Activated CD8-positive, alpha-beta memory T cell treated with anti-CD3 and anti-CD28 coated beads, Interleukin-2, amount 50 U/mL, for 4 hours (primary cell): ENCODE measurements at regions not wholly inside any gene's neighbourhood (a gene's known extent, or its start where the extent isn't known, plus 50 kb on each side); places are given as distances from the start of the nearest gene placed in this dataset.

ENCODE experiments used
- DNase-seq: peaks from one replicate; pipeline ENCODE4 v3.0.0-alpha.2; 2020

DNA sequence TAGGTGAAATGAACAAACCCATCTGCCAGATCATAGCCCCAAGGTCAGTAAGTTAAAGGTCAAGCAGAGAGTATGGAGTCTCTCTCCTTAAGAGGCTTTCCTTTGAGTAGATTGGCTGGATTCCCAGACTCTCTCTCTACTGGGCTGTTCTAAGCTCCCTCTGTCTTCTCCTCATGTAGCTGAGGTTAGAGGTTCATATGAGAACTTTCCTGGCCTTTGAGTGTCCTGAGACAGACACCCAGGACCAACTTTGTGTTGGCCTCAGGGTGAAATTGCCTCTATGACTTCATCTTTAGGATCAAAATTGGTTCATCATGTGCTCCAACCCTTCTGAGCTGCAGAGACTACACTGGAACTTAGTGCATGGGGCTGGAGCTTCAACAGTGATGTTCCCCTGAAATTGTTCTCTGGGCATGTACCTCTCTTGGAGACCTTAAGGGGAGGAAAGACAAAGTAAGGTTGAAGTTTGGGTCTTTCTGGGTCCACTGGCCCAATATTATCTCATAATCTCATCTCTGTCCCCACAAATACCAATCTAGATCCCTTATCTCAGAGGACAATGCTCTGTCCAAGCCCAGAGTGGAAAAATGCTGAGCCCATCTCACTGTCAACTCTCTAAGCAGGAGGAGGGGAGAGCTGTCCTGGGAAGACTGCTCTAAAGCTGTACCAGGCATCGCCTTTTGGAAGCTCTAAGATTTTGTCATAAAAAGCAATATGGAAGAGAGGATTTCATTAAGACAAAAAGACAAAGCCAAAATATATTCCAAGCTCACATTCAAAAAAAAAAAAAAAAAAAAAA, 177.3 kb upstream of the ARL4C start:
- no peak for DNase-seq

GRCh38 chr2:234673501-234673900, 176.6 kb upstream of the ARL4C start:
- DNase-seq = no peak

GRCh38 chr2:234672498-234673150, 175.7 kb upstream of the ARL4C start:
- DNase-seq = no peak

DNA sequence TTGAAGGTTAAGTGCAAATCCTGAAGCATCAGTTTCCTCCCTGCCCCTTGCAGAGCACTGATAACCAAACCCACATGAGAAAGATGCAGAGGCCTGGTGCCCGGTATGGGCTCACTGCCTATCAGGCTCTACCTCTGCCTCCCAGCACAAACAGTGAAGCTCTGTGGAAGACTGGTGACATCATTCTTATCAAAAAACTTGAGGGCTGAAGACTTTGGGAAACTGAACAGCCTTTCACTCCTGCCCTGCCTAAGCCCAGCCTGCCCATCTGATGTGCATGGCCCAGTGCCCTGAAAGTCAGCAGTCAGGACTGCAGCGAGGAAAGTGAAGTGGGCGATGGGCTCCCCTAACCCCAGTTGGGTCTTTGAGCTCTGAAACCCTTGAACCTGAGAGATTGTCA, 174.8 kb upstream of the ARL4C start:
- no peak for DNase-seq

DNA sequence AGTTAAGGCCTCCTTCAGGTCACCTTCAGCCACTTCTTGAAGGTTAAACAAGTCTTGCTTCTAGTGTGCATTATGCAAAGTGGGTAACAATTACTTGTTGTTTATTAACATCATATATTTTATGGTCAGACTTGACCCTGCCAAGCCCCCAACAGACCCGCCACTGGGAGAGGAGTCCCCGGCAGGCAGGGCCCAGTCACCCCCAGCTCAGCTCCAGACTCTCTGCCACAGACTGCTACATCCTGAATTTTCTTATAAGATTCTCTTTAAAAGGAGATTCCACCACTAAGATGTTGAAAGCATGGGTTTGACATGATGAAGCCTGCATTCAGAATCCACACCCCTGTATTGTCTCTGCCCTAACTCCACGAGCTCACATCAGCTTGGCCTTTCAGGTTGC, 174.3 kb upstream of the ARL4C start:
- no peak for DNase-seq

DNA sequence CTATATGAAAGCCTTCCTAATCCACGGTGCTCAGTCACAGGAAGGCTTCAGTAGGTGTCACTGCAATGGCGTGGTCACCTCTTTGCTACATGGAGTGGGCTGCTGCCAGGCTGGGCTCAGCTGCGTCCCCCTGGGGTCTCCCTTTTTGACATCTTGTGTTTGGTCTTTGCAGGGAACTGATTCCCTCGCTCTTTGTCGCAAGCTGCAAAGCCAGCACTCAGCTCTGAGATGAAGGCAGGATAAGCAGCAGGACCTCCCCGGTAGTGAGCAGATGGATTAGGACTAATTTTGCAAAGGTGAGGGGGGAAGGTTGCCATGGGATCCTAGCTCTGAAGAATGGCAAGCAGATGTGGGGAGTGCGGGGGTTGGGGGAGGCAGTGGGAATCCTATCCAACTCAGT, 173.9 kb upstream of the ARL4C start:
- DNase-seq = no peak

GRCh38 chr2:234670052-234670451, 173.2 kb upstream of the ARL4C start:
- no peak for DNase-seq

DNA sequence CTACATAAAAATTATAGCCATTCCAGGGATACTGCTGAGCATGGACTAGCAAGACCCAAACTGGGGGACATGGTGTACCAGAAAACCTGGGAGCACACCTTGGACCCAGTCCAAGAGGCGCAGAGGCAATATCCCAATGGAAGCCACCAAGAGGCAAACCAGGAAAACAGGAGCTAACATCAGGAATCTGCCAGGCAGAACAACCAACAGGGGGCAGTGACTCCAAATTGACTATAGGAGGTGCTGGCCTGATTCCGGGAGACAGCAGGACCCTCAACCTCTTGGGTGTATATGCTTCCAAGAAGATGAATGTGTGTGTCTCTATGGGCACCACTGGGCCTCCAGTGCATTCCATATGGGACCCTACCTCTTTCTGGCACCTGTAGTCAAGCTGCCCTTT, 172.7 kb upstream of the ARL4C start:
- no peak for DNase-seq

- no peak for DNase-seq
Measured at GRCh38 chr2:234669001-234669400, 172.1 kb upstream of the ARL4C start.

DNA sequence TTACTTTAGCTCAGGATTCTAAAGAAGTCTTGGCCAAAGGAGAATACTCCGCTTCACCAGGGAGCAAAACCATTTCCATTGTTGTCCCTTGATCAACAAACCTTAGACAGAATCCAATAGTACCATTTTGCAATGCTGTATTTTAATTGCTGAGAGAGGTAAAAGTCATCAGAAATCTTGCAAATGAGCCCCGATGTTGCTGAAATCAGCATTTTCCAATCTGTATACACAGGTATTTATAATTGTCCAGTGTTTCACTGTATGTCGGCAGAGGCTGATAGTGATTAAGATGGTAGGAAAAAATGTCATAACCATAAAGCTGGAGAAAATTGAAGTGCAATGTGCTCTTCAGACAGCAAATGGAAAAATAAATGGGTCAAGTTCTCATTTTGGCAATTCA, 170.0 kb upstream of the ARL4C start:
- DNase-seq = no peak

- DNase-seq = no peak
Measured at GRCh38 chr2:234665304-234665703, 168.4 kb upstream of the ARL4C start.

- DNase-seq = no peak
Measured at GRCh38 chr2:234661849-234662248, 165.0 kb upstream of the ARL4C start.

GRCh38 chr2:234661175-234661574, 164.3 kb upstream of the ARL4C start:
- no peak for DNase-seq

- DNase-seq = no peak
Measured at GRCh38 chr2:234655706-234656105, 158.8 kb upstream of the ARL4C start.

DNA sequence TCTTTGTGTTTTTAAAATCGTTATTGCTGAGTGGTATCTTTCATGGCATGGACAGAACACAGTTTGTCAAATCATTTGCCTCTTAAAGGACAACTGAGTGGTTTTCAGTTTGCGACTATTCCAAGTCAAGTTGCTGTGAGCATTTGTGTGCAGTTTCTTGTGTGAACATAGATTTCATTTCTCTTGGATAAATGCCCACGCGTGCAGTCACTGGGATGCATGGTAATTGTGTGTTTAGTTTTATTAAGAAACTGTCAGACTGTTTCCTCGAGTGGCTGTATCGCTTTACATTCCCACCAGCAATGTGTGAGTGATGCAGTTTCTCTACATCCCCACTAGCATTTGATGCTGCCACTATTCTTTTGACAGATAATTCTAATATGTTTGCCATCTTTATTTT, 154.0 kb upstream of the ARL4C start:
- no peak for DNase-seq

GRCh38 chr2:234649951-234650350, 153.1 kb upstream of the ARL4C start:
- no peak for DNase-seq

GRCh38 chr2:234643407-234643806, 146.5 kb upstream of the ARL4C start:
- DNase-seq = no peak

- no peak for DNase-seq
Measured at GRCh38 chr2:234641086-234641485, 144.2 kb upstream of the ARL4C start.

GRCh38 chr2:234640657-234641056, 143.8 kb upstream of the ARL4C start:
- DNase-seq = no peak

DNA sequence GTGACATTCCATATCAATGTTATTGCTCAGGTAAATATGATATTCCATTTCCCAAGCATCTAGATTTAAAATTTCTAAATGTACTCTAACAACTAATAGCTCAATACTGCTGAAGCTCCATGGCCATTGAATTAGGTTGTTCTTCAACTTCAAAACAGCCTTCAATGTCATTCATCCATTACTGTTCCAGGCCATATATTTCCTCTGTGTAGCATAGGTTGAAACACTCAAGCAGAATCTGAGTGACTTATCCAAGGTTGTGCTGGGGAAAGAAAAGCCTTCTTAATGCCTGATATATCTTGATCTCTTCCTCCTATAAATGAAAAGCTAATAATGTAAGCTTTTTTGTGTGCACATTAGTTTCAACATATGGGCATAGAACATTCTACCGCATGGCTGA, 142.1 kb upstream of the ARL4C start:
- no peak for DNase-seq

GRCh38 chr2:234635284-234635683, 138.4 kb upstream of the ARL4C start:
- DNase-seq = no peak

GRCh38 chr2:234633581-234634230, 136.8 kb upstream of the ARL4C start:
- no peak for DNase-seq

DNA sequence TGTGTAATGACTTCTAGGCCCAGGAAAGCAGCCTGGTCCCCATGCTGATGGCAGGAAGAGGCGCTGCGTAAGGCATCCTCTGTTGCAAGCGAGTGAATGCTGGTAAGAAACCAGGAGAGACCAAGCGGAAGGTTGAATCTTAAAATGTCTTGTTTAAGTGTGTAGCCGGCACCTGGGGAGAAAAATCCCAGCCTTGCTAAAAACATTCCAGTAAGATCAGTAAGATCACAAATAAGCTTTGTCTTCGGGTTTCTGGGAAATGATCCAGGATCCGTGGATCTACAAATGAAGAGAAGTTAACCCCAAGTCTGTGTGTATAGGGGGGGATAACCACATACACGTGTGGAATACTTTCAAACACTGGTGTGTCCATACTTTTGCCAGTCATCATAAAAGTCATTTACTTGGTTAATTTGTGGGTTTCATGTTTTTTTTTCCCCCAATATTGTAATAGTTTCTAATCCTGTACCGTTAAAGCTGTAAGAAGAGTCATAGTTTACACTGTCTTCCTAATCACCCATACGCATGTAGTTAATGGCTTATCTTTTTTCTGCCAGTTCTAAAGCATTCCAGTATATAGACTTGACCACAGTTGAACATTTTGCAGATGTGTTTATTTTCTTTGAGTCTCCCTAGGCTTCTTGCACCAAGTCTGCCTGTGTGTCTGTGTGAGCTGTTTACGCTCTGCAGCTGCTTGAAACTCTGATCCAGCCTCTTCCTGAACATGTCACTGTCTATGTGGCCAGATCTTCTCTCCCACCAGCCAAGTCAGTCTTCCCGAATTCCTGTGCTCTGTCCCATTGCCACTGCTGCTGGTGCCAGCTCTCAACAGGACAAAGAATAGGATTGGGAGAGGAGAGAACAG, 135.9 kb upstream of the ARL4C start:
- DNase-seq = no peak
